ENCODE measurements at regions not wholly inside any gene's neighbourhood (a gene's known extent, or its start where the extent isn't known, plus 50 kb on each side); places are given as distances from the start of the nearest gene placed in this dataset.

DNA sequence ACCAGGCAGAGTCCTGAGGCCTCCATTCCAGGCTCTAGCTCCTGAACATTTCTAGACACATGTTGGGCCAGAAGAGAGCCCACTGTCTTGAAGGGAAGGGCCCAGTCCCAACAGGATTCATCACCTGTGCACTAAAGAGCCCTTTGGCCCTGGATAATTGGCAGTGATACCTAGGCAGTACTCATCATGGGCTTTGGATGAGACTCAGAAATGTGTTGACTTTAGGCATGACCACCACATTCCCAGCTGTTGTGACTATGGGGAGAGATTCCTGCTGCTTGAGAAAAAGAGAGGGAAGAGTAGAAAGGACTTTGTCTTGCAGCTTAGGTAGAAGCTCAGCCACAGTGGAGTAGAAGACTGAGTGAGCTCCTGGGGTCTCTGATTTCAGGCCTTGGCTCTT is 138.4 kb upstream of the DAPK1 start:
- Histone ChIP-seq H3K23me2 (ENCODE audit: low read depth, low read length) (no peaks in the 10 kb centered on the region), H3K79me2 (ENCODE audit: control insufficient read depth in 1 of 2, insufficient read depth in 2 of 2, low read length in 2 of 2) (no peaks in the 10 kb centered on the region), H3K79me1 (ENCODE audit: low read depth, low read length) (no peaks in the 10 kb centered on the region), H4K20me1 (replicated peaks in 1 of 2; ENCODE audit: control insufficient read depth in 1 of 2, insufficient read depth in 2 of 2, low read length in 2 of 2) (no peaks in the 10 kb centered on the region), H2AK5ac (ENCODE audit: low read depth, low read length) (no peak overlapping the region), H3K4me3 (ENCODE audit: extremely low read depth in 1 of 4, insufficient read depth in 2 of 4, low read depth in 3 of 4, low read length in 4 of 4) (no peak overlapping the region), H3K9ac (replicated peaks in 1 of 4; ENCODE audit: extremely low read depth in 1 of 4, low read depth in 3 of 4, low read length in 3 of 4) (no peak overlapping the region), H3K36me3 (ENCODE audit: control insufficient read depth in 2 of 4, insufficient read depth in 4 of 4, low read length in 3 of 4) (no peaks in the 10 kb centered on the region), H2BK12ac (ENCODE audit: low read depth, low read length) (0 out of 2 replicates have a peak overlapping the region, but pooled peaks have one; percentile 28), H3K27me3 (replicated peaks in 1 of 4; ENCODE audit: control insufficient read depth in 3 of 4, extremely low read depth in 1 of 4, insufficient read depth in 3 of 4, low read length in 3 of 4) (no peaks in the 10 kb centered on the region; a peak in 1 of 7 replicates), H2BK120ac (replicated peaks; ENCODE audit: low read depth, low read length) (no peak overlapping the region), H3K4me2 (ENCODE audit: insufficient read depth in 1 of 2, low read depth in 2 of 2, low read length in 2 of 2) (no peak overlapping the region), H3K23ac (ENCODE audit: insufficient read length) (no peak overlapping the region), H3K9me3 (ENCODE audit: insufficient read depth in 2 of 2, low read depth in 1 of 2, low read length in 1 of 2) (no peaks in the 10 kb centered on the region), H2AFZ (ENCODE audit: low read length) (peak overlapping the region; percentile 3; the same call in 1 of the 2 replicates), H3K27ac (ENCODE audit: low read depth, low read length) (no peak overlapping the region), H4K5ac (ENCODE audit: insufficient read length, low read depth, low read length) (no peak overlapping the region), H2BK15ac (ENCODE audit: low read length) (peak overlapping the region; percentile 40; the same call in 1 of the 2 replicates), H3K56ac (replicated peaks; ENCODE audit: insufficient read length, low read depth, low read length) (no peak overlapping the region), H3K14ac (ENCODE audit: insufficient read length) (no peak overlapping the region), H2BK20ac (ENCODE audit: low read length) (no peak overlapping the region), H4K91ac (replicated peaks; ENCODE audit: insufficient read length, low read length) (no peak overlapping the region), H2BK5ac (ENCODE audit: low read depth, low read length) (no peak overlapping the region), H4K8ac (ENCODE audit: extremely low read depth, insufficient read depth, low read length) (no peak overlapping the region), H3K4me1 (replicated peaks in 1 of 4; ENCODE audit: control insufficient read depth in 3 of 4, insufficient read depth in 4 of 4, low read length in 3 of 4) (peaks cover 0 to 4% (median 1%) of the 10 kb centered on the region in 4 experiments; a peak in 2 of 7 replicates), H3K18ac (ENCODE audit: extremely low read depth, low read length) (no peak overlapping the region), H3K4ac (replicated peaks; ENCODE audit: insufficient read length, low read depth, low read length) (no peak overlapping the region)
- FAIRE-seq (no peak), DNase-seq (ENCODE audit: low read depth in 1 of 2, low spot score in 2 of 2) (no peak)
- ChIA-PET POLR2A (ENCODE audit: partially characterized antibody) (no interaction called here), CTCF (ENCODE audit: partially characterized antibody) (interaction anchor here (0.7 to 0.8 kb wide), 2 partner anchors 11 to 15 kb away, joined by 3 read pairs; no protein-coding TSS in a partner anchor)
- no peak for TF ChIP-seq KDM4A (IDR thresholded peaks at IDR 0.05; ENCODE audit: low read depth, low read length, severe bottlenecking)
